ENCODE measurements at regions not wholly inside any gene's neighbourhood (a gene's known extent, or its start where the extent isn't known, plus 50 kb on each side); places are given as distances from the start of the nearest gene placed in this dataset.

GRCh38 chr11:30111786-30112185 lies 95.0 kb upstream of the KCNA4 start:
- no peak for TF ChIP-seq CTCF (IDR thresholded peaks at IDR 0.05)
- no peak for TF ChIP-seq POLR2A (IDR thresholded peaks at IDR 0.05)

Measured in esophagus squamous epithelium (tissue), 4 donors.